ENCODE measurements at regions not wholly inside any gene's neighbourhood (a gene's known extent, or its start where the extent isn't known, plus 50 kb on each side); places are given as distances from the start of the nearest gene placed in this dataset.

DNA sequence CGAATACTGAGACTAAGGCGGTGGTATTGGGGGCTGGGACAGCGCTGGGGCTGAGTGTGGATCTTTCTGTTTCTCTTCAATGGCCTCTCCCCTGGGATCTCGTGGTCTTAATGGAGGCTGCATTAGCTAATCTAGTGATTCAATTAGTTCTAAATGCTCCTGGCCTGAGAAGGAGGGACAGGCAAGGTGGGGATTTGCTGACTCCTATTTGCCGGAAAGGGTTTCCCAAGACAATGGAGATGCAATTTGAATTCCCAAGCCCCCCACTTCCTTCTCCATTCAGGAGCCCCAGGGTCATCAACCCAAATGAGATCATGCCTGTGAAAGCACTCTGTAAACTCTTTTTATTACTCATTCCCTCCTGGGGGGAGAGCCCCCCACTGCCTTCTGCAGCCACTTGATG lies 111.7 kb upstream of the PLXNA4 start:
- TF ChIP-seq, protein P1, sequence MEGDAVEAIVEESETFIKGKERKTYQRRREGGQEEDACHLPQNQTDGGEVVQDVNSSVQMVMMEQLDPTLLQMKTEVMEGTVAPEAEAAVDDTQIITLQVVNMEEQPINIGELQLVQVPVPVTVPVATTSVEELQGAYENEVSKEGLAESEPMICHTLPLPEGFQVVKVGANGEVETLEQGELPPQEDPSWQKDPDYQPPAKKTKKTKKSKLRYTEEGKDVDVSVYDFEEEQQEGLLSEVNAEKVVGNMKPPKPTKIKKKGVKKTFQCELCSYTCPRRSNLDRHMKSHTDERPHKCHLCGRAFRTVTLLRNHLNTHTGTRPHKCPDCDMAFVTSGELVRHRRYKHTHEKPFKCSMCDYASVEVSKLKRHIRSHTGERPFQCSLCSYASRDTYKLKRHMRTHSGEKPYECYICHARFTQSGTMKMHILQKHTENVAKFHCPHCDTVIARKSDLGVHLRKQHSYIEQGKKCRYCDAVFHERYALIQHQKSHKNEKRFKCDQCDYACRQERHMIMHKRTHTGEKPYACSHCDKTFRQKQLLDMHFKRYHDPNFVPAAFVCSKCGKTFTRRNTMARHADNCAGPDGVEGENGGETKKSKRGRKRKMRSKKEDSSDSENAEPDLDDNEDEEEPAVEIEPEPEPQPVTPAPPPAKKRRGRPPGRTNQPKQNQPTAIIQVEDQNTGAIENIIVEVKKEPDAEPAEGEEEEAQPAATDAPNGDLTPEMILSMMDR (IDR thresholded peaks at IDR 0.05; ENCODE audit: insufficient read depth, low read depth, low read length), result no peak
- TF ChIP-seq EZH2 (IDR thresholded peaks at IDR 0.05; ENCODE audit: insufficient read depth, low read length), result no peak

Measured in astrocyte (in vitro differentiated cells and primary cell).